GM19238 (cell line): ENCODE measurements at regions not wholly inside any gene's neighbourhood (a gene's known extent, or its start where the extent isn't known, plus 50 kb on each side); places are given as distances from the start of the nearest gene placed in this dataset.
A peak's percentile ranks its signal among the peaks of the same experiment; 100 is the strongest.

Source experiments
- DNase-seq: peaks from one replicate; pipeline ENCODE4 v3.0.0; 2011; ENCODE audit warnings: low spot score; ENCODE audit not compliant: insufficient read length

- no peak for DNase-seq
Observed at GRCh38 chrX:43500246-43500645, 155.9 kb upstream of the MAOA start.

- DNase-seq: no peak
Observed at GRCh38 chrX:43500996-43501694, 155.0 kb upstream of the MAOA start.

- DNase-seq: no peak
Observed at GRCh38 chrX:43504394-43504793, 151.7 kb upstream of the MAOA start.

- no peak for DNase-seq
Observed at GRCh38 chrX:43505769-43506168, 150.3 kb upstream of the MAOA start.

GRCh38 chrX:43508694-43509093 lies 147.4 kb upstream of the MAOA start:
- DNase-seq: no peak

- no peak for DNase-seq
Observed at GRCh38 chrX:43510209-43510608, 145.9 kb upstream of the MAOA start.

- no peak for DNase-seq
Observed at GRCh38 chrX:43513085-43513484, 143.0 kb upstream of the MAOA start.

- DNase-seq: no peak
Observed at GRCh38 chrX:43514820-43515219, 141.3 kb upstream of the MAOA start.

- no peak for DNase-seq
Observed at GRCh38 chrX:43522582-43522981, 133.5 kb upstream of the MAOA start.

GRCh38 chrX:43525901-43526610 lies 130.0 kb upstream of the MAOA start:
- no peak for DNase-seq

GRCh38 chrX:43526878-43527277 lies 129.2 kb upstream of the MAOA start:
- DNase-seq: no peak

GRCh38 chrX:43527801-43528200 lies 128.3 kb upstream of the MAOA start:
- DNase-seq: no peak

- no peak for DNase-seq
Observed at GRCh38 chrX:43530837-43531236, 125.3 kb upstream of the MAOA start.

GRCh38 chrX:43540318-43540717 lies 115.8 kb upstream of the MAOA start:
- DNase-seq: no peak

- no peak for DNase-seq
Observed at GRCh38 chrX:43551590-43551989, 104.5 kb upstream of the MAOA start.

- DNase-seq: no peak
Observed at GRCh38 chrX:43552156-43552555, 103.9 kb upstream of the MAOA start.

- DNase-seq: no peak
Observed at GRCh38 chrX:43552703-43553102, 103.4 kb upstream of the MAOA start.

- no peak for DNase-seq
Observed at GRCh38 chrX:43553257-43553656, 102.8 kb upstream of the MAOA start.

- no peak for DNase-seq
Observed at GRCh38 chrX:43556207-43556606, 99.9 kb upstream of the MAOA start.

- DNase-seq: peak; percentile 9
Observed at GRCh38 chrX:43557792-43558191, 98.3 kb upstream of the MAOA start.

- no peak for DNase-seq
Observed at GRCh38 chrX:43559644-43560043, 96.5 kb upstream of the MAOA start.

GRCh38 chrX:43560247-43560946 lies 95.7 kb upstream of the MAOA start:
- DNase-seq: no peak

GRCh38 chrX:43562372-43562771 lies 93.7 kb upstream of the MAOA start:
- DNase-seq: no peak
